ENCODE measurements at regions not wholly inside any gene's neighbourhood (a gene's known extent, or its start where the extent isn't known, plus 50 kb on each side); places are given as distances from the start of the nearest gene placed in this dataset.

- SMC1A ChIA-PET (ENCODE audit: uncharacterized antibody, unreplicated experiment), result no interaction called here
- intact Hi-C loops (cut with micrococcal nuclease; ENCODE audit: unreplicated experiment) (loop anchor here (5.0 to 10.0 kb wide), 2 partner anchors 127 to 255 kb away; no protein-coding TSS in a partner anchor), in situ Hi-C loops (cut with MboI) (no loop called here)
Observed at GRCh38 chr7:113770146-113770738, 148.6 kb downstream of the PPP1R3A start.

More at GRCh38 chr7:113770146-113770738, 148.6 kb downstream of the PPP1R3A start:
- 41% methylated on average over 12 of the region's 12 CpGs for WGBS (ENCODE audit: insufficient coverage, insufficient replicate concordance, low lambda C conversion rate, missing lambda C conversion rate)
- ATAC-seq, result no peak
- FAIRE-seq, result no peak
- H3K27me3 ChIP-seq (replicated peaks in 1 of 2; ENCODE audit: control insufficient read depth in 2 of 2, insufficient read depth in 2 of 2, low read length in 1 of 2), result no peaks in the 10 kb centered on the region
- no peak overlapping the region for H3K9ac ChIP-seq (ENCODE audit: control insufficient read depth, insufficient read depth, low read length)
- H2AFZ ChIP-seq (ENCODE audit: control insufficient read depth, low read depth, low read length), result no peak overlapping the region
- no peak overlapping the region for H3K27ac ChIP-seq (ENCODE audit: control insufficient read depth, insufficient read depth)
- RAD21 ChIA-PET (ENCODE audit: unreplicated experiment), result no interaction called here
- BruUV-seq (replicated peaks), result no TSS peak
- no peaks in the 10 kb centered on the region for H3K4me1 ChIP-seq (ENCODE audit: control insufficient read depth, insufficient read depth, low read length)
- no peaks in the 10 kb centered on the region for H3K36me3 ChIP-seq (ENCODE audit: control insufficient read depth in 2 of 2, insufficient read depth in 2 of 2, low read length in 1 of 2)
- CTCF ChIA-PET, result interaction anchor here (1.5 kb wide), 1 partner anchor 59 kb away, joined by 3 read pairs; no protein-coding TSS in a partner anchor
- H4K20me1 ChIP-seq (ENCODE audit: control insufficient read depth, insufficient read depth), result no peaks in the 10 kb centered on the region
- DNase-seq (ENCODE audit: low read depth, low spot score), result no peak
- no peak for TF ChIP-seq RAD21 (IDR thresholded peaks at IDR 0.05; ENCODE audit: insufficient read depth, low read depth, low read length)
- TF ChIP-seq FOXK2 (IDR thresholded peaks at IDR 0.05), result no peak
- TF ChIP-seq, protein P1, sequence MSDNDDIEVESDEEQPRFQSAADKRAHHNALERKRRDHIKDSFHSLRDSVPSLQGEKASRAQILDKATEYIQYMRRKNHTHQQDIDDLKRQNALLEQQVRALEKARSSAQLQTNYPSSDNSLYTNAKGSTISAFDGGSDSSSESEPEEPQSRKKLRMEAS (IDR thresholded peaks at IDR 0.05; ENCODE audit: low read depth, low read length), result no peak
- TF ChIP-seq POLR2AphosphoS2 (IDR thresholded peaks at IDR 0.05; ENCODE audit: low read depth, low read length), result no peak
- TF ChIP-seq RB1 (IDR thresholded peaks at IDR 0.05; ENCODE audit: borderline replicate concordance), result no peak
- TF ChIP-seq, protein P2, sequence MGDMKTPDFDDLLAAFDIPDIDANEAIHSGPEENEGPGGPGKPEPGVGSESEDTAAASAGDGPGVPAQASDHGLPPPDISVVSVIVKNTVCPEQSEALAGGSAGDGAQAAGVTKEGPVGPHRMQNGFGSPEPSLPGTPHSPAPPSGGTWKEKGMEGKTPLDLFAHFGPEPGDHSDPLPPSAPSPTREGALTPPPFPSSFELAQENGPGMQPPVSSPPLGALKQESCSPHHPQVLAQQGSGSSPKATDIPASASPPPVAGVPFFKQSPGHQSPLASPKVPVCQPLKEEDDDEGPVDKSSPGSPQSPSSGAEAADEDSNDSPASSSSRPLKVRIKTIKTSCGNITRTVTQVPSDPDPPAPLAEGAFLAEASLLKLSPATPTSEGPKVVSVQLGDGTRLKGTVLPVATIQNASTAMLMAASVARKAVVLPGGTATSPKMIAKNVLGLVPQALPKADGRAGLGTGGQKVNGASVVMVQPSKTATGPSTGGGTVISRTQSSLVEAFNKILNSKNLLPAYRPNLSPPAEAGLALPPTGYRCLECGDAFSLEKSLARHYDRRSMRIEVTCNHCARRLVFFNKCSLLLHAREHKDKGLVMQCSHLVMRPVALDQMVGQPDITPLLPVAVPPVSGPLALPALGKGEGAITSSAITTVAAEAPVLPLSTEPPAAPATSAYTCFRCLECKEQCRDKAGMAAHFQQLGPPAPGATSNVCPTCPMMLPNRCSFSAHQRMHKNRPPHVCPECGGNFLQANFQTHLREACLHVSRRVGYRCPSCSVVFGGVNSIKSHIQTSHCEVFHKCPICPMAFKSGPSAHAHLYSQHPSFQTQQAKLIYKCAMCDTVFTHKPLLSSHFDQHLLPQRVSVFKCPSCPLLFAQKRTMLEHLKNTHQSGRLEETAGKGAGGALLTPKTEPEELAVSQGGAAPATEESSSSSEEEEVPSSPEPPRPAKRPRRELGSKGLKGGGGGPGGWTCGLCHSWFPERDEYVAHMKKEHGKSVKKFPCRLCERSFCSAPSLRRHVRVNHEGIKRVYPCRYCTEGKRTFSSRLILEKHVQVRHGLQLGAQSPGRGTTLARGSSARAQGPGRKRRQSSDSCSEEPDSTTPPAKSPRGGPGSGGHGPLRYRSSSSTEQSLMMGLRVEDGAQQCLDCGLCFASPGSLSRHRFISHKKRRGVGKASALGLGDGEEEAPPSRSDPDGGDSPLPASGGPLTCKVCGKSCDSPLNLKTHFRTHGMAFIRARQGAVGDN (IDR thresholded peaks at IDR 0.05), result no peak
- TF ChIP-seq POU2F2 (IDR thresholded peaks at IDR 0.05; ENCODE audit: borderline replicate concordance, low read depth, low read length), result no peak
- TF ChIP-seq MTA3 (IDR thresholded peaks at IDR 0.05; ENCODE audit: borderline replicate concordance, low read length), result no peak
- no peak for TF ChIP-seq BMI1 (IDR thresholded peaks at IDR 0.05; ENCODE audit: borderline replicate concordance)
- TF ChIP-seq ZNF207 (IDR thresholded peaks at IDR 0.05; ENCODE audit: borderline replicate concordance), result no peak
- TF ChIP-seq, protein P3, sequence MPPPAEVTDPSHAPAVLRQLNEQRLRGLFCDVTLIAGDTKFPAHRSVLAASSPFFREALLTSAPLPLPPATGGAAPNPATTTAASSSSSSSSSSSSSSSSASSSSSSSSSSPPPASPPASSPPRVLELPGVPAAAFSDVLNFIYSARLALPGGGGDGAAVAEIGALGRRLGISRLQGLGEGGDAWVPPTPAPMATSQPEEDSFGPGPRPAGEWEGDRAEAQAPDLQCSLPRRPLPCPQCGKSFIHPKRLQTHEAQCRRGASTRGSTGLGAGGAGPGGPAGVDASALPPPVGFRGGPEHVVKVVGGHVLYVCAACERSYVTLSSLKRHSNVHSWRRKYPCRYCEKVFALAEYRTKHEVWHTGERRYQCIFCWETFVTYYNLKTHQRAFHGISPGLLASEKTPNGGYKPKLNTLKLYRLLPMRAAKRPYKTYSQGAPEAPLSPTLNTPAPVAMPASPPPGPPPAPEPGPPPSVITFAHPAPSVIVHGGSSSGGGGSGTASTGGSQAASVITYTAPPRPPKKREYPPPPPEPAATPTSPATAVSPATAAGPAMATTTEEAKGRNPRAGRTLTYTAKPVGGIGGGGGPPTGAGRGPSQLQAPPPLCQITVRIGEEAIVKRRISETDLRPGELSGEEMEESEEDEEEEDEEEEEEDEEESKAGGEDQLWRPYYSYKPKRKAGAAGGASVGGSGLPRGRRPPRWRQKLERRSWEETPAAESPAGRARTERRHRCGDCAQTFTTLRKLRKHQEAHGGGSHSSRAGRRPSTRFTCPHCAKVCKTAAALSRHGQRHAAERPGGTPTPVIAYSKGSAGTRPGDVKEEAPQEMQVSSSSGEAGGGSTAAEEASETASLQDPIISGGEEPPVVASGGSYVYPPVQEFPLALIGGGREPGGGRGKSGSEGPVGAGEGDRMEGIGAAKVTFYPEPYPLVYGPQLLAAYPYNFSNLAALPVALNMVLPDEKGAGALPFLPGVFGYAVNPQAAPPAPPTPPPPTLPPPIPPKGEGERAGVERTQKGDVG (CRISPR knock-in tag; IDR thresholded peaks at IDR 0.05), result no peak
- TF ChIP-seq, protein P4, sequence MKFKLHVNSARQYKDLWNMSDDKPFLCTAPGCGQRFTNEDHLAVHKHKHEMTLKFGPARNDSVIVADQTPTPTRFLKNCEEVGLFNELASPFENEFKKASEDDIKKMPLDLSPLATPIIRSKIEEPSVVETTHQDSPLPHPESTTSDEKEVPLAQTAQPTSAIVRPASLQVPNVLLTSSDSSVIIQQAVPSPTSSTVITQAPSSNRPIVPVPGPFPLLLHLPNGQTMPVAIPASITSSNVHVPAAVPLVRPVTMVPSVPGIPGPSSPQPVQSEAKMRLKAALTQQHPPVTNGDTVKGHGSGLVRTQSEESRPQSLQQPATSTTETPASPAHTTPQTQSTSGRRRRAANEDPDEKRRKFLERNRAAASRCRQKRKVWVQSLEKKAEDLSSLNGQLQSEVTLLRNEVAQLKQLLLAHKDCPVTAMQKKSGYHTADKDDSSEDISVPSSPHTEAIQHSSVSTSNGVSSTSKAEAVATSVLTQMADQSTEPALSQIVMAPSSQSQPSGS (IDR thresholded peaks at IDR 0.05; ENCODE audit: low read length), result no peak
- no peak for TF ChIP-seq MEF2A (IDR thresholded peaks at IDR 0.05; ENCODE audit: insufficient read depth, low read depth, low read length)
- no peak overlapping the region for H3K4me2 ChIP-seq (ENCODE audit: control insufficient read depth, insufficient read depth)
- no peak overlapping the region for H3K4me3 ChIP-seq
- H3K9me3 ChIP-seq (replicated peaks; ENCODE audit: control insufficient read depth, insufficient read depth, low read length), result no peaks in the 10 kb centered on the region
- POLR2A ChIA-PET, result no interaction called here
- H3K79me2 ChIP-seq (ENCODE audit: control insufficient read depth, insufficient read depth, low read length), result no peaks in the 10 kb centered on the region
